Stomach (tissue), 8 donors: ENCODE measurements at regions not wholly inside any gene's neighbourhood (a gene's known extent, or its start where the extent isn't known, plus 50 kb on each side); places are given as distances from the start of the nearest gene placed in this dataset.

Experiments
- DNase-seq, 2 donors: peaks; one replicate each; pipeline versions ENCODE4 v3.0.0 to v3.0.0-alpha.2; 2013 to 2019
- H3K27ac ChIP-seq, 5 donors: fragments of 200-600 bp in 4 of 5; sonication (generic) in 4 of 5; one replicate each; pipeline ENCODE4 v1.5.1; 2013 to 2019; ENCODE audit warnings: mild to moderate bottlenecking in 1 of 5, moderate library complexity in 1 of 5
- H3K27me3 ChIP-seq, 3 donors: fragments of 200-600 bp; sonication (generic); one replicate each; pipeline ENCODE4 v1.5.1; 2017 to 2019; ENCODE audit warnings: mixed run types in 1 of 3
- H3K36me3 ChIP-seq, 4 donors: fragments of 200-600 bp; sonication (generic); 1 replicate in 3 of 4; 2 replicates in 1 of 4; pipeline ENCODE4 v1.5.1; 2016 to 2019
- H3K4me1 ChIP-seq, 4 donors: fragments of 200-600 bp; sonication (generic); one replicate each; pipeline ENCODE4 v1.5.1; 2016 to 2019
- H3K4me3 ChIP-seq, 4 donors: fragments of 200-600 bp; sonication (generic) in 3 of 4; one replicate each; pipeline ENCODE4 v1.5.1; 2016 to 2019; ENCODE audit warnings: mild to moderate bottlenecking in 1 of 4
- H3K9me3 ChIP-seq, 4 donors: fragments of 200-600 bp; sonication (generic); one replicate each; pipeline ENCODE4 v1.5.1; 2016 to 2019
- EP300 ChIP-seq: sonication (generic); formaldehyde crosslinking; IDR thresholded peaks from one replicate; pipeline ENCODE4 v1.6.1; 2017; ENCODE audit warnings: antibody characterized with exemption
- POLR2A ChIP-seq, 4 donors: fragments of 450-650 bp; IDR thresholded peaks; one replicate each; pipeline ENCODE4 v1.6.1; 2016; ENCODE audit warnings: antibody characterized with exemption in 4 of 4, control low read depth in 2 of 4, mild to moderate bottlenecking in 1 of 4, moderate library complexity in 1 of 4
- POLR2AphosphoS5 ChIP-seq, 3 donors: sonication (generic); formaldehyde crosslinking; IDR thresholded peaks; one replicate each; pipeline ENCODE4 v1.6.1; 2016; ENCODE audit warnings: antibody characterized with exemption in 3 of 3
- WGBS, 5 donors: extraction: QIAGEN DNeasy Blood & Tissue Kit in 3 of 5; methylation state at CpG; one replicate each; pipeline versions ENCODE4 v1.1.5 to v1.1.7; 2013 to 2018; 5-methylcytosine and 5-hydroxymethylcytosine counted together
- intact Hi-C: fragments of 100-400 bp; cut with DNase I; formaldehyde crosslinking; loops from one replicate; pipeline ENCODE4 v1.15.1; 2023; ENCODE audit warnings: low total_unique reads
- TF ChIP-seq, protein P1 (sequence below), 7 experiments: fragments of 450-650 bp in 4 of 7; fragments of 200-600 bp in 3 of 7; sonication (generic) in 3 of 7; IDR thresholded peaks; one replicate each; pipeline ENCODE4 v1.5.1; 2016 to 2019; ENCODE audit warnings: antibody characterized with exemption in 7 of 7, control low read depth in 2 of 7, mild to moderate bottlenecking in 1 of 7
- donor health status: healthy with polysubstance abuse.
- donor health status: Bipolar disorder and iron deficiency.
- donor health status: healthy.

DNA sequence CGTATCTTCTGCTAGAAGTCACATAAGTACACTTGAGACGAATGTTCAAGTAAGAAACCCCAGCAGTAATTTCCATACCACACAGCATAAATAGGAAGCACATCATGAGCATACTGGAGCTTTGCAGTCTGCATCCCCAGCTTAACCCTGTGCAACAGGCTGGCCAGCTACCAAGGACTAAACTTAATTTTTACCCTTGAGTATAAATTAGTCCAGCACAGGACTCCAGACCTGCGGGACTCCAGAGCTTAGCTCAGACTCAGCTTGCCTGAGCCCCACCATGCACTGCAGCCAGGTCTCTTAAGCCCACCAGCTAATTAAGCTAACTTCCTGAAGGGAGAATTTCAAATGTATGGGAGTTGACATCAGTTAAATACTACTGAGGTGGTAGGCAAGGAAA lies 491.0 kb downstream of the ARHGEF28 start:
- peaks cover 0 to 14% (median 0%) of the 10 kb centered on the region in 4 donors for H3K4me1 ChIP-seq
- TF ChIP-seq, protein P1, sequence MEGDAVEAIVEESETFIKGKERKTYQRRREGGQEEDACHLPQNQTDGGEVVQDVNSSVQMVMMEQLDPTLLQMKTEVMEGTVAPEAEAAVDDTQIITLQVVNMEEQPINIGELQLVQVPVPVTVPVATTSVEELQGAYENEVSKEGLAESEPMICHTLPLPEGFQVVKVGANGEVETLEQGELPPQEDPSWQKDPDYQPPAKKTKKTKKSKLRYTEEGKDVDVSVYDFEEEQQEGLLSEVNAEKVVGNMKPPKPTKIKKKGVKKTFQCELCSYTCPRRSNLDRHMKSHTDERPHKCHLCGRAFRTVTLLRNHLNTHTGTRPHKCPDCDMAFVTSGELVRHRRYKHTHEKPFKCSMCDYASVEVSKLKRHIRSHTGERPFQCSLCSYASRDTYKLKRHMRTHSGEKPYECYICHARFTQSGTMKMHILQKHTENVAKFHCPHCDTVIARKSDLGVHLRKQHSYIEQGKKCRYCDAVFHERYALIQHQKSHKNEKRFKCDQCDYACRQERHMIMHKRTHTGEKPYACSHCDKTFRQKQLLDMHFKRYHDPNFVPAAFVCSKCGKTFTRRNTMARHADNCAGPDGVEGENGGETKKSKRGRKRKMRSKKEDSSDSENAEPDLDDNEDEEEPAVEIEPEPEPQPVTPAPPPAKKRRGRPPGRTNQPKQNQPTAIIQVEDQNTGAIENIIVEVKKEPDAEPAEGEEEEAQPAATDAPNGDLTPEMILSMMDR (IDR thresholded peaks at IDR 0.05), result no peak
- TF ChIP-seq EP300, result no peak
- TF ChIP-seq POLR2AphosphoS5 (IDR thresholded peaks at IDR 0.05), result no peak
- no peak overlapping the region for H3K27ac ChIP-seq
- 72 to 94% (median 78%) methylated on average over 3 of the region's 3 CpGs for WGBS, 5 donors
- no peaks in the 10 kb centered on the region for H3K9me3 ChIP-seq
- intact Hi-C loops, result no loop called here
- H3K36me3 ChIP-seq, result no peaks in the 10 kb centered on the region
- DNase-seq, result no peak
- no peak overlapping the region for H3K4me3 ChIP-seq
- no peaks in the 10 kb centered on the region for H3K27me3 ChIP-seq

GRCh38 chr5:74116266-74116665 lies 490.3 kb downstream of the ARHGEF28 start:
- intact Hi-C loops, result no loop called here
- no peaks in the 10 kb centered on the region for H3K27me3 ChIP-seq
- no peak overlapping the region for H3K4me3 ChIP-seq
- DNase-seq, result no peak
- H3K9me3 ChIP-seq, result no peaks in the 10 kb centered on the region
- H3K27ac ChIP-seq, result no peak overlapping the region
- WGBS, 5 donors, result 83 to 100% (median 100%) methylated on average over 1 of the region's 1 CpG
- H3K4me1 ChIP-seq, result peaks cover 0 to 14% (median 0%) of the 10 kb centered on the region in 4 donors
- no peaks in the 10 kb centered on the region for H3K36me3 ChIP-seq
- no peak for TF ChIP-seq POLR2A (IDR thresholded peaks at IDR 0.05)
- TF ChIP-seq EP300, result no peak
- TF ChIP-seq, protein P1 (IDR thresholded peaks at IDR 0.05), result no peak
- TF ChIP-seq POLR2AphosphoS5 (IDR thresholded peaks at IDR 0.05), result no peak

DNA sequence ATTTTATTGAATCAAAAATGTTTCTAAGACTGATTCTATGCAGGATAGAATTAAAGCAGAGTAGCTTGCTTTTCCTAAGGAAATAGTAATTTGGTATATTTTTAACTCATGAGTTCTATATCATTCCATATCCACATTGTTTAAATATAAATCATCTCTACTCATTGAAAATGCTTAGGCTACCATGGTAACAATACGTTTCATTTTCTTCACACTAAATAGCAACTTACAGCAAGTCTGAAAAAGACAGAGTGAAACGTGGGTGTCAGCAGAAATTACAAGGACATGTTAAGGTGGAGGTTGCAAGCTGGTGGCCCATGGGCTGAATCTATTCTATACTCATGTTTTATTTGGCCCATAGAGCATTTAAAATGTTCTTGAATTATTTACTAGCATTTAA lies 487.9 kb downstream of the ARHGEF28 start:
- 65 to 82% (median 74%) methylated on average over 2 of the region's 2 CpGs for WGBS, 5 donors
- no peak overlapping the region for H3K27ac ChIP-seq
- H3K9me3 ChIP-seq, result no peaks in the 10 kb centered on the region

GRCh38 chr5:74113196-74113540 lies 487.2 kb downstream of the ARHGEF28 start:
- 50 to 68% (median 59%) methylated on average over 1 of the region's 1 CpG for WGBS, 5 donors
- H3K36me3 ChIP-seq, result no peaks in the 10 kb centered on the region

More for the DNA sequence above, 487.9 kb downstream of the ARHGEF28 start:
- no peak for DNase-seq
- peaks cover 0 to 14% (median 0%) of the 10 kb centered on the region in 4 donors for H3K4me1 ChIP-seq
- intact Hi-C loops, result no loop called here
- no peaks in the 10 kb centered on the region for H3K27me3 ChIP-seq
- no peak for TF ChIP-seq POLR2A (IDR thresholded peaks at IDR 0.05)
- H3K36me3 ChIP-seq, result no peaks in the 10 kb centered on the region
- no peak overlapping the region for H3K4me3 ChIP-seq

More at GRCh38 chr5:74113196-74113540, 487.2 kb downstream of the ARHGEF28 start:
- Histone ChIP-seq H3K4me3 (no peak overlapping the region), H3K9me3 (no peaks in the 10 kb centered on the region), H3K27me3 (no peaks in the 10 kb centered on the region), H3K27ac (no peak overlapping the region), H3K4me1 (peaks cover 0 to 14% (median 0%) of the 10 kb centered on the region in 4 donors)
- intact Hi-C loops, result no loop called here
- TF ChIP-seq POLR2A (IDR thresholded peaks at IDR 0.05) (no peak), EP300 (no peak), POLR2AphosphoS5 (IDR thresholded peaks at IDR 0.05) (no peak)
- TF ChIP-seq, protein P1 (IDR thresholded peaks at IDR 0.05), result no peak
- DNase-seq, result no peak
